Right cardiac atrium (tissue), 5 donors: ENCODE measurements at regions not wholly inside any gene's neighbourhood (a gene's known extent, or its start where the extent isn't known, plus 50 kb on each side); places are given as distances from the start of the nearest gene placed in this dataset.

ENCODE experiments used
- ATAC-seq, 2 donors: fragments of 200-7000 bp; cut with Tn5 transposase; one replicate each; pipeline versions ENCODE4 v1.8.0 to v1.9.1; 2020; ENCODE audit warnings: moderate library complexity in 2 of 2, mild to moderate bottlenecking in 1 of 2
- DNase-seq, 3 donors: peaks; one replicate each; pipeline ENCODE4 v3.0.0-alpha.2; 2020
- H3K27ac ChIP-seq: one replicate; pipeline ENCODE4 v1.5.1; 2013; ENCODE audit warnings: mild to moderate bottlenecking, low read length, control low read depth, moderate library complexity
- H3K27me3 ChIP-seq: one replicate; pipeline ENCODE4 v1.6.1; 2013; ENCODE audit not compliant: control insufficient read depth, insufficient read depth
- H3K4me1 ChIP-seq: one replicate; pipeline ENCODE4 v1.6.1; 2013; ENCODE audit warnings: low read length; ENCODE audit not compliant: control insufficient read depth, insufficient read depth
- H3K4me3 ChIP-seq: one replicate; pipeline ENCODE4 v1.5.1; 2013; ENCODE audit warnings: low read length, control low read depth
- H3K9me3 ChIP-seq: one replicate; pipeline ENCODE4 v1.6.1; 2013; ENCODE audit warnings: low read length; ENCODE audit not compliant: control insufficient read depth
- WGBS: extraction: QIAGEN DNeasy Blood & Tissue Kit; methylation state at CpG from one replicate; pipeline ENCODE4 v1.1.7; 2013; 5-methylcytosine and 5-hydroxymethylcytosine counted together
- intact Hi-C, 4 donors: fragments of 100-400 bp; cut with DNase I; formaldehyde crosslinking; loops; one replicate each; pipeline versions ENCODE4 v1.11.0 to v1.14.0; 2022 to 2023
- donor health status: healthy with polysubstance abuse.
- donor health status: DM: no; HTN: yes; CAD: no.
- donor health status: DM: no; HTN: no; CAD: no.
- donor health status: DM: no; HTN: yes; CAD: no; lungs with severe emphysema.
- donor health status: DM: yes; HTN: yes; CAD: no.

- Histone ChIP-seq H3K4me1 (no peaks in the 10 kb centered on the region), H3K4me3 (no peak overlapping the region), H3K27me3 (no peaks in the 10 kb centered on the region), H3K9me3 (no peaks in the 10 kb centered on the region), H3K27ac (no peak overlapping the region)
- no peak for ATAC-seq
- DNase-seq = no peak
- WGBS = 96% methylated on average over 2 of the region's 2 CpGs
- intact Hi-C loops = loop anchor here in 1 of 4 donors (10.0 kb wide), 1 partner anchor 119 kb away; no protein-coding TSS in a partner anchor
Measured at GRCh38 chr12:58293308-58293982, 352.1 kb downstream of the ATP23 start.

- no peak overlapping the region for H3K4me3 ChIP-seq
- WGBS = 79% methylated on average over 1 of the region's 1 CpG
- intact Hi-C loops = loop anchor here in 1 of 4 donors (10.0 kb wide), 1 partner anchor 120 kb away; no protein-coding TSS in a partner anchor
- no peaks in the 10 kb centered on the region for H3K9me3 ChIP-seq
- H3K27ac ChIP-seq = no peak overlapping the region
- ATAC-seq = no peak
- DNase-seq = no peak
- no peaks in the 10 kb centered on the region for H3K27me3 ChIP-seq
- H3K4me1 ChIP-seq = no peaks in the 10 kb centered on the region
Measured at GRCh38 chr12:58295268-58295667, 353.9 kb downstream of the ATP23 start.

GRCh38 chr12:58296863-58297262 is 355.5 kb downstream of the ATP23 start:
- ATAC-seq (no peak), DNase-seq (no peak)
- Histone ChIP-seq H3K4me1 (no peaks in the 10 kb centered on the region), H3K9me3 (no peaks in the 10 kb centered on the region), H3K27me3 (no peaks in the 10 kb centered on the region), H3K4me3 (no peak overlapping the region), H3K27ac (no peak overlapping the region)
- intact Hi-C loops = loop anchor here in 1 of 4 donors (10.0 kb wide), 1 partner anchor 122 kb away; no protein-coding TSS in a partner anchor
- WGBS = 58% methylated on average over 4 of the region's 4 CpGs

- Histone ChIP-seq H3K4me1 (no peaks in the 10 kb centered on the region), H3K4me3 (no peak overlapping the region), H3K27me3 (no peaks in the 10 kb centered on the region), H3K9me3 (no peaks in the 10 kb centered on the region), H3K27ac (no peak overlapping the region)
- ATAC-seq (no peak), DNase-seq (no peak)
- WGBS = 75% methylated on average over 5 of the region's 5 CpGs
- intact Hi-C loops = loop anchor here in 1 of 4 donors (10.0 kb wide), 1 partner anchor 124 kb away; no protein-coding TSS in a partner anchor
Measured at GRCh38 chr12:58298803-58299202, 357.4 kb downstream of the ATP23 start.

GRCh38 chr12:58299371-58299770 is 358.0 kb downstream of the ATP23 start:
- ATAC-seq (no peak), DNase-seq (no peak)
- Histone ChIP-seq H3K27me3 (no peaks in the 10 kb centered on the region), H3K4me3 (no peak overlapping the region), H3K4me1 (no peaks in the 10 kb centered on the region), H3K9me3 (no peaks in the 10 kb centered on the region), H3K27ac (no peak overlapping the region)
- intact Hi-C loops = loop anchor here in 1 of 4 donors (10.0 kb wide), 1 partner anchor 125 kb away; no protein-coding TSS in a partner anchor

- H3K4me1 ChIP-seq = no peaks in the 10 kb centered on the region
- no peak for DNase-seq
- no peaks in the 10 kb centered on the region for H3K27me3 ChIP-seq
- intact Hi-C loops = no loop called here
- WGBS = 90% methylated on average over 8 of the region's 8 CpGs
- no peak for ATAC-seq
- no peak overlapping the region for H3K27ac ChIP-seq
- H3K4me3 ChIP-seq = no peak overlapping the region
- no peaks in the 10 kb centered on the region for H3K9me3 ChIP-seq
Measured at GRCh38 chr12:58301038-58301729, 359.8 kb downstream of the ATP23 start.

- H3K27me3 ChIP-seq = no peaks in the 10 kb centered on the region
- DNase-seq (no peak), ATAC-seq (no peak)
- 93% methylated on average over 4 of the region's 4 CpGs for WGBS
- H3K4me1 ChIP-seq = no peaks in the 10 kb centered on the region
- intact Hi-C loops = no loop called here
- H3K4me3 ChIP-seq = no peak overlapping the region
- H3K27ac ChIP-seq = no peak overlapping the region
- H3K9me3 ChIP-seq = no peaks in the 10 kb centered on the region
Measured at GRCh38 chr12:58301730-58302122, 360.4 kb downstream of the ATP23 start.

- ATAC-seq = no peak
- 87% methylated on average over 1 of the region's 1 CpG for WGBS
Measured at GRCh38 chr12:58302487-58303011, 361.2 kb downstream of the ATP23 start.

GRCh38 chr12:58306266-58307000 is 365.1 kb downstream of the ATP23 start:
- Histone ChIP-seq H3K4me3 (no peak overlapping the region), H3K9me3 (no peaks in the 10 kb centered on the region), H3K27ac (no peak overlapping the region), H3K27me3 (no peaks in the 10 kb centered on the region), H3K4me1 (no peaks in the 10 kb centered on the region)
- WGBS = 10% methylated on average over 1 of the region's 1 CpG
- no peak for DNase-seq
- intact Hi-C loops = no loop called here
- no peak for ATAC-seq

More at GRCh38 chr12:58302487-58303011, 361.2 kb downstream of the ATP23 start:
- Histone ChIP-seq H3K4me1 (no peaks in the 10 kb centered on the region), H3K27ac (no peak overlapping the region), H3K4me3 (no peak overlapping the region), H3K27me3 (no peaks in the 10 kb centered on the region), H3K9me3 (no peaks in the 10 kb centered on the region)
- DNase-seq = no peak
- intact Hi-C loops = no loop called here

- 88% methylated on average over 4 of the region's 4 CpGs for WGBS
- Histone ChIP-seq H3K27ac (no peak overlapping the region), H3K4me3 (no peak overlapping the region), H3K27me3 (no peaks in the 10 kb centered on the region), H3K9me3 (no peaks in the 10 kb centered on the region), H3K4me1 (no peaks in the 10 kb centered on the region)
- DNase-seq (no peak), ATAC-seq (no peak)
- intact Hi-C loops = no loop called here
Measured at GRCh38 chr12:58309806-58310205, 368.4 kb downstream of the ATP23 start.

GRCh38 chr12:58310368-58310767 is 369.0 kb downstream of the ATP23 start:
- no peaks in the 10 kb centered on the region for H3K4me1 ChIP-seq
- 93% methylated on average over 4 of the region's 4 CpGs for WGBS
- H3K27me3 ChIP-seq = no peaks in the 10 kb centered on the region
- H3K27ac ChIP-seq = no peak overlapping the region
- ATAC-seq (no peak), DNase-seq (no peak)
- H3K9me3 ChIP-seq = no peaks in the 10 kb centered on the region
- H3K4me3 ChIP-seq = no peak overlapping the region
- intact Hi-C loops = no loop called here
